ENCODE measurements at regions not wholly inside any gene's neighbourhood (a gene's known extent, or its start where the extent isn't known, plus 50 kb on each side); places are given as distances from the start of the nearest gene placed in this dataset.
"Not testable (repeated sequence)": the region's sequence is repeated elsewhere in the genome, so short reads cannot be mapped to it uniquely, and the experiment has no call there.

DNA sequence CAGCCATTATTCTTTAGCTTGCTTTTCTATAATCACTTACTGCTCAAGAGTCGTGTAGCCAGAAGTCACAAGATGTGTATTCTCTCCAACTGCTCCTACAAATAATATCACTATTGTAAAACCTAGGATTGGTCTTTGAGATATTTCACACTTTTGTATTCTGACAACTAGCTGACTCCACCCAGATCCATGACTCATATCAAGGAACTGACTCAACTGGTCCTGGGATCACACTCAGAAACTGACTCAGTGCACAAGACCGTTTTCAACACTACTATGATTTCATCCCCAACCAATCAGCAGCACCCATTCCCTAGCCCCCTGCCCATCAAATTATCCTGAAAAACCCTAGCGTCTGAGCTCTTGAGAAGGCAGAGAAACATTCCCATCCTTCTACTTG is 56.5 kb upstream of the ORC5 start:
- no peak for DNase-seq

DNA sequence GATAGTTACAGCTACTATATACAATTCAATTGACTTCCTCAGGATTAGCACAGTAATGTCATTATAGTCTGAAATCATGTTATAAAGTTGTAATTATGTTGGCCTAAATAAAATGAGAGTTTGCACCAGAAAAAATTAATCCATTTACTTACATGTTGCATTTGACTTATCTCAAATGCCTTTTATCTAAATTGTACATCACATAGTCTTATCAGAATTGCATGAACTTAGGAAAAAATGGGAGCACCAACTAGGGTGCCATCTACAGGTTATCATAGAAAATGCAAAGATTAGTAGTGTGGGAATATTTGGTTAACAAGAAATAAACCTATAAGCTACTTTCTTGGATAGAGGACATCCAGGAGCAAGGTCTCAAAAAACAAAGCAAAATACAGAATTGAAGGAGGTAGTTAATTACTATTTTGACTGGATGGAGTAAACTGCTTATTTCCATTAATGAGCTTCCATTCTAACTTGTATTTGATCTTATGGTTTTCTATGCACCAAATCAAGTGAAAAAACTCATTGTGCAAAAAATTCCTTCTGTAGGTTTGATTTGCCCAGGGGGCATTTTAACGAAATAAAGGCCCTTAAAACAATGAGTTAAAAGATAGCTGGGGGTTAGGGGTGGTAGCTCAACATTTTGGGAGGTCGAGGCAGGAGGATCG is 60.0 kb upstream of the ORC5 start:
- DNase-seq, result peak; percentile 57

DNA sequence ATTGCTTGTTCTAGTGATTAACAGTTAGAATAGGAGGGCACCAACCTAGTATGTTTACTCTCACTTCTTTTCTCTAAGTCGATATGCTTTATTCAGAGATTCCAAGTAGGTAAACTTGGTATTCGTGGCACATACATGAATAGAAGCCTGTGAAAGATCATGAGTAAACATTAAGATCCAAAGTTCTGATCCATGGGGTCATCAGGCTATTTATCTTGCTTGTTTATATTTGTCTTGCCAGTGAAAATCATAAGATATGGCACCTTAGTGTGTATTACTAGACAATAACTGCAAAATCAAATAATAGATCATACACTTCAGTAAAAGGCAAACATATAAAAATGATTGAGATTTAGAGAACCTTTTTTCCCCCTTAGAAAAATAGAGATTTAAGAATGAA is 56.5 kb upstream of the LHFPL3 start:
- no peak for DNase-seq

DNA sequence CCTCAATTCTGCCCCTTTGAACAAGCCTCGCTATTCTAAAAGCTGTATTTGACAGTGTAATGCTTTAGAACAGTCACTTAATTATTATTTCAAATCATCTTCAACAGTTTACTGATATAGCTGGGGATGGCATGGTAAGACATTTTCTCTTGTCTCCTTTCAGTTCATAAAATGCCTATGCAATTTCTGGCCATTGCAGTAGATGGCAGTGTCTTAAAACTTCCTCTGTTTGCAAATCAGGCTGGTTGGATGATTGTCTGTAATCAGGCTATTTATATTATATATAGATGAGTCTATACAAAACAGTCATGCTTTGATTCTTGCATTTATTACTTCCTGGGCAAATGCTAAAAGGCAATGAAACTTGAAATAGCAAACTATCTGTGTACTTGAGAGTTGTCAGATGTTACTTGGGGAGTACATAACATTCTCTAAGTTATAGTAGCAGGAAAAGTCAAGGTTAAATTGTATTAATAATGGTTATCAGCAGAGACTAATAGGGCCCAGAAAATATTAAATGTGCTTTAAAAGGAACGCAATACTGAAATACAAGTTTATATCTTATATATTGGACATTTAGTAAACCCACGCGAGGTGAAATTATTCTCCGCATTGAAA is 55.5 kb upstream of the LHFPL3 start:
- peak; percentile 65 for DNase-seq

DNA sequence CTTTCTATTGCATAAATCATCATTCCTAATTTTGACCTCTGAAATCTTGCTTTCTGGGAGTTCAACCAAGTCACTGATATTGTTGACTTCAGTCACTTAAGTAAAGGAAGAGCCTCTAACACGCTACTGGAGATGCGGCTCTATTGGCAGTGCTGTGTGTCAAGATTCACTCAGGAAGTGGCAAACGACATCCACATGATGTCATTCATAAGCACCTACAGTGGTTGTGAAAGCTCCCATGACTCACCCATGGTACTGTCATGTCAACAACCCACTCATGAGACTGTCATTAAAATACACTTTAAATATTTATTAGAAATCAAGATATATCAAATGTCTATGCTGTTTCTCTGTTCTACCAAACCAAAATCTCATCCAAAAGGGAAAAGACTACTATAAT is 52.5 kb upstream of the LHFPL3 start:
- DNase-seq, result no peak

DNA sequence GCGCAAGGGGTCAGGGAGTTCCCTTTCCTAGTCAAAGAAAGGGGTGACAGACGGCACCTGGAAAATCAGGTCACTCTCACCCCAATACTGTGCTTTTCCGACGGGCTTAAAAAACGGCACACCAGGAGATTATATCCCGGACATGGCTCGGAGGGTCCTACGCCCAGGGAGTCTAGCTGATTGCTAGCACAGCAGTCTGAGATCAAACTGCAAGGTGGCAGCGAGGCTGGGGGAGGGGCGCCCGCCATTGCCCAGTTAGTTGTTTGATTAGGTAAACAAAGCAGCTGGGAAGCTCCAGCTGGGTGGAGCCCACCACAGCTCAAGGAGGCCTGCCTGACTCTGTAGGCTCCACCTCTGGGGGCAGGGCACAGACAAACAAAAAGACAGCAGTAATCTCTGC is 51.7 kb upstream of the LHFPL3 start:
- not testable (repeated sequence) for DNase-seq

Data from NCI-H1092 treated with DMSO at 0.1 percent for 48 hours (cell line).